Esophagus muscularis mucosa (tissue), 3 donors: ENCODE measurements at regions not wholly inside any gene's neighbourhood (a gene's known extent, or its start where the extent isn't known, plus 50 kb on each side); places are given as distances from the start of the nearest gene placed in this dataset.

Source experiments
- CTCF ChIP-seq, 3 experiments: fragments of 200-600 bp in 2 of 3; fragments of 450-650 bp in 1 of 3; sonication (generic) in 2 of 3; IDR thresholded peaks; one replicate each; pipeline ENCODE4 v1.5.1; 2017 to 2019; ENCODE audit warnings: antibody characterized with exemption in 3 of 3, mild to moderate bottlenecking in 2 of 3, moderate library complexity in 1 of 3
- POLR2A ChIP-seq: fragments of 450-650 bp; IDR thresholded peaks from one replicate; pipeline ENCODE4 v1.6.1; 2017; ENCODE audit warnings: antibody characterized with exemption, moderate library complexity, mild to moderate bottlenecking, low read depth

GRCh38 chr2:146541896-146542295 is 1302.9 kb upstream of the ACVR2A start:
- TF ChIP-seq CTCF (IDR thresholded peaks at IDR 0.05) (no peak), POLR2A (no peak)
